KMS-11 (cell line): ENCODE measurements at regions not wholly inside any gene's neighbourhood (a gene's known extent, or its start where the extent isn't known, plus 50 kb on each side); places are given as distances from the start of the nearest gene placed in this dataset.

Experiments
- H2AFZ ChIP-seq: fragments of 200-600 bp; sonication (generic); 2 replicates; pipeline ENCODE4 v1.6.1; 2016; ENCODE audit warnings: antibody characterized with exemption, mixed run types, low read depth
- H3K27ac ChIP-seq: fragments of 200-600 bp; sonication (generic); 2 replicates; pipeline ENCODE4 v1.6.1; 2016; ENCODE audit warnings: mild to moderate bottlenecking, mixed run types
- H3K27me3 ChIP-seq: fragments of 200-600 bp; sonication (generic); 2 replicates; pipeline ENCODE4 v1.6.1; 2017; ENCODE audit warnings: mild to moderate bottlenecking, low read depth, mixed run types, moderate library complexity; ENCODE audit not compliant: insufficient read depth
- H3K36me3 ChIP-seq: fragments of 200-600 bp; sonication (generic); 2 replicates; pipeline ENCODE4 v1.6.1; 2017; ENCODE audit warnings: mild to moderate bottlenecking, mixed run types; ENCODE audit not compliant: insufficient read depth
- H3K4me1 ChIP-seq: fragments of 200-600 bp; sonication (generic); 2 replicates; pipeline ENCODE4 v1.6.1; 2016; ENCODE audit warnings: mild to moderate bottlenecking, low read depth, mixed run types; ENCODE audit not compliant: poor library complexity, severe bottlenecking
- H3K4me2 ChIP-seq: fragments of 200-600 bp; sonication (generic); 2 replicates; pipeline ENCODE4 v1.7.0; 2016; ENCODE audit warnings: mild to moderate bottlenecking, mixed run types
- H3K4me3 ChIP-seq: fragments of 200-600 bp; sonication (generic); IDR thresholded peaks from 2 replicates; pipeline ENCODE4 v1.6.1; 2017; ENCODE audit warnings: low read depth, low read length, mixed read lengths; ENCODE audit not compliant: insufficient read depth
- H3K79me2 ChIP-seq: fragments of 200-600 bp; sonication (generic); 2 replicates; pipeline ENCODE4 v1.6.1; 2016; ENCODE audit warnings: low read depth, mixed run types; ENCODE audit not compliant: insufficient read depth
- H3K9ac ChIP-seq: fragments of 200-600 bp; sonication (generic); 2 replicates; pipeline ENCODE4 v1.6.1; 2016; ENCODE audit warnings: mild to moderate bottlenecking, mixed run types
- H4K20me1 ChIP-seq: fragments of 200-600 bp; sonication (generic); 2 replicates; pipeline ENCODE4 v1.6.1; 2016; ENCODE audit warnings: mild to moderate bottlenecking, mixed run types; ENCODE audit not compliant: insufficient read depth
- TF ChIP-seq, protein P1 (sequence below): fragments of 200-600 bp; sonication (generic); conservative IDR thresholded peaks from 2 replicates; pipeline ENCODE4 v1.6.1; 2017; ENCODE audit warnings: low read depth, mild to moderate bottlenecking, antibody characterized with exemption, low read length, moderate library complexity, mixed read lengths

GRCh38 chr1:56200896-56201295, 378.5 kb downstream of the PLPP3 start:
- Histone ChIP-seq H2AFZ (no peak overlapping the region), H3K9ac (no peak overlapping the region), H3K4me2 (no peak overlapping the region), H3K79me2 (no peaks in the 10 kb centered on the region), H3K4me1 (no peaks in the 10 kb centered on the region), H3K4me3 (no peak overlapping the region), H3K27me3 (no peaks in the 10 kb centered on the region), H3K27ac (no peak overlapping the region), H4K20me1 (no peaks in the 10 kb centered on the region), H3K36me3 (no peaks in the 10 kb centered on the region)
- TF ChIP-seq, protein P1, sequence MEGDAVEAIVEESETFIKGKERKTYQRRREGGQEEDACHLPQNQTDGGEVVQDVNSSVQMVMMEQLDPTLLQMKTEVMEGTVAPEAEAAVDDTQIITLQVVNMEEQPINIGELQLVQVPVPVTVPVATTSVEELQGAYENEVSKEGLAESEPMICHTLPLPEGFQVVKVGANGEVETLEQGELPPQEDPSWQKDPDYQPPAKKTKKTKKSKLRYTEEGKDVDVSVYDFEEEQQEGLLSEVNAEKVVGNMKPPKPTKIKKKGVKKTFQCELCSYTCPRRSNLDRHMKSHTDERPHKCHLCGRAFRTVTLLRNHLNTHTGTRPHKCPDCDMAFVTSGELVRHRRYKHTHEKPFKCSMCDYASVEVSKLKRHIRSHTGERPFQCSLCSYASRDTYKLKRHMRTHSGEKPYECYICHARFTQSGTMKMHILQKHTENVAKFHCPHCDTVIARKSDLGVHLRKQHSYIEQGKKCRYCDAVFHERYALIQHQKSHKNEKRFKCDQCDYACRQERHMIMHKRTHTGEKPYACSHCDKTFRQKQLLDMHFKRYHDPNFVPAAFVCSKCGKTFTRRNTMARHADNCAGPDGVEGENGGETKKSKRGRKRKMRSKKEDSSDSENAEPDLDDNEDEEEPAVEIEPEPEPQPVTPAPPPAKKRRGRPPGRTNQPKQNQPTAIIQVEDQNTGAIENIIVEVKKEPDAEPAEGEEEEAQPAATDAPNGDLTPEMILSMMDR = no peak

- Histone ChIP-seq H3K4me2 (no peak overlapping the region), H3K9ac (no peak overlapping the region), H3K27me3 (no peaks in the 10 kb centered on the region), H3K4me1 (no peaks in the 10 kb centered on the region), H3K4me3 (no peak overlapping the region), H3K36me3 (no peaks in the 10 kb centered on the region), H3K27ac (no peak overlapping the region), H3K79me2 (no peaks in the 10 kb centered on the region), H2AFZ (no peak overlapping the region), H4K20me1 (no peaks in the 10 kb centered on the region)
- TF ChIP-seq, protein P1 = no peak
These were observed 378.9 kb downstream of the PLPP3 start for GRCh38 chr1:56200442-56200841.

DNA sequence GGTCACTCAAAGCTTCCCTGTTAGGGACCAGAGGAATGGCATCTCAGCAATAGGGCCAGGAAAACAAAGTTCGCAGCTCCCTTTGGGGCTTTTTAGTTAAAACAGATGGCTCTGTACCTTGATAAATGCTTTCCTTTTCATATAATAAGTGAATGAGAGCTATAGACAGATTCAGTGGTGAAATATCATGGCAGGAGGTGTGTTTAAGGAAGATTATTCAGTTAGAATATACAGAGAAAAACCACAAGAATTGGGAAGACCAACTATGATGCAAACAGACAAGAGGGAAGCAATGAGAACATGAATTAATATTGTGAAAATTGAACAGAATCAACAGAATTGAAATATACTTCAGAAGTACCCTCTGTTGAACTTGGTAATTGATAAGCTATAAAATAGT, 379.4 kb downstream of the PLPP3 start:
- H4K20me1 ChIP-seq = no peaks in the 10 kb centered on the region
- no peak overlapping the region for H3K9ac ChIP-seq
- H3K36me3 ChIP-seq = no peaks in the 10 kb centered on the region
- no peak overlapping the region for H2AFZ ChIP-seq
- H3K27ac ChIP-seq = no peak overlapping the region
- no peaks in the 10 kb centered on the region for H3K27me3 ChIP-seq
- no peak overlapping the region for H3K4me3 ChIP-seq
- no peak overlapping the region for H3K4me2 ChIP-seq
- no peaks in the 10 kb centered on the region for H3K4me1 ChIP-seq
- no peaks in the 10 kb centered on the region for H3K79me2 ChIP-seq
- TF ChIP-seq, protein P1 = no peak

- TF ChIP-seq, protein P1 = no peak
- Histone ChIP-seq H3K4me1 (no peaks in the 10 kb centered on the region), H3K27ac (no peak overlapping the region), H3K27me3 (no peaks in the 10 kb centered on the region), H3K79me2 (no peaks in the 10 kb centered on the region), H2AFZ (no peak overlapping the region), H4K20me1 (no peaks in the 10 kb centered on the region), H3K36me3 (no peaks in the 10 kb centered on the region), H3K4me3 (no peak overlapping the region), H3K9ac (no peak overlapping the region), H3K4me2 (no peak overlapping the region)
These were observed 380.3 kb downstream of the PLPP3 start for GRCh38 chr1:56199061-56199460.
